GM19351 (cell line): ENCODE measurements at regions not wholly inside any gene's neighbourhood (a gene's known extent, or its start where the extent isn't known, plus 50 kb on each side); places are given as distances from the start of the nearest gene placed in this dataset.

Source experiments
- ATAC-seq: cut with Tn5 transposase; IDR thresholded peaks from one replicate; pipeline ENCODE4 v1.9.1; 2021; ENCODE audit warnings: mild to moderate bottlenecking, moderate library complexity; ENCODE audit not compliant: unreplicated experiment

DNA sequence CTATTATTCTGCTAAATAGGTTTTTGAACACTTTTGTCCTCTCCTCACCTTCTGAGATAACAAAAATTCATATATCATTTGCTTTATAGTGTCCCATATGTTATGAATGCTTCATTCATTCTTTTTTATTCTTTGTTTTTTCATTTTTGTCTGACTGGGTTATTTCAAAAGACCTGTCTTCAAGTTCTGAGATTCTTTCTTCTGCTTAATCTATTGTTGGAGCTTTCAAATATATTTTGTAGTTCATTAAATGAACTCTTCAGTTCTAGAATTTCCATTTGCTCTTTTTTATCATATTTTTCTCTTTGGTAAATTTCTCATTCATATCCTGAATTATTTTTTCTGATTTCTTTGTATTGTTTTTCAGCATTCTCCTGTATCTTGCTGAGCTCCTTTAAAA lies 53.1 kb upstream of the SCIN start:
- ATAC-seq = no peak

- peak; percentile 99 for ATAC-seq
These were observed 51.4 kb upstream of the SCIN start for GRCh38 chr7:12518920-12519681.

DNA sequence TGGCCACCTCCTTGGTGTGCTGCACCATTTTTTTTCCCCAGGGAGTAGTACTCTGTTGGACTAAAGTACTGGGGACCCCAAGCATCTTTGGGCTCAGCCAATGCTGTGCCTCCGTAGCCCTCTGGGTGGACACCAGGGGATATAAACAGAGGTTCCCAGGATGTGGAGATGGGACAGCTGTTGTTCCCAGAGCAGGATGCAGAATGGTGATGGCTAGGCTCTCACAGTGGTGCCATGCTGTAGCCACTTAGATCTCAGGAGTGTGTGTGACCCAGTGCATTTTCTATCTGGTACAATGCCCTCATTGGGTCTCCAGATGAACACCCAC lies 50.9 kb upstream of the SCIN start:
- no peak for ATAC-seq
